Esophagus muscularis mucosa (tissue), 4 donors: ENCODE measurements at regions not wholly inside any gene's neighbourhood (a gene's known extent, or its start where the extent isn't known, plus 50 kb on each side); places are given as distances from the start of the nearest gene placed in this dataset.

ENCODE experiments used
- CTCF ChIP-seq, 3 experiments: fragments of 200-600 bp in 2 of 3; fragments of 450-650 bp in 1 of 3; sonication (generic) in 2 of 3; IDR thresholded peaks; one replicate each; pipeline ENCODE4 v1.5.1; 2017 to 2019; ENCODE audit warnings: antibody characterized with exemption in 3 of 3, mild to moderate bottlenecking in 2 of 3, moderate library complexity in 1 of 3
- EP300 ChIP-seq: sonication (generic); formaldehyde crosslinking; IDR thresholded peaks from one replicate; pipeline ENCODE4 v1.6.1; 2017; ENCODE audit warnings: antibody characterized with exemption
- POLR2A ChIP-seq: fragments of 450-650 bp; IDR thresholded peaks from one replicate; pipeline ENCODE4 v1.6.1; 2017; ENCODE audit warnings: antibody characterized with exemption, moderate library complexity, mild to moderate bottlenecking, low read depth
- POLR2AphosphoS5 ChIP-seq, 2 donors: sonication (generic); formaldehyde crosslinking; IDR thresholded peaks; one replicate each; pipeline ENCODE4 v1.6.1; 2017; ENCODE audit warnings: antibody characterized with exemption in 2 of 2

GRCh38 chr13:26950968-26951367 is 190.4 kb upstream of the GPR12 start:
- no peak for TF ChIP-seq CTCF (IDR thresholded peaks at IDR 0.05)
- TF ChIP-seq EP300 = no peak
- no peak for TF ChIP-seq POLR2AphosphoS5 (IDR thresholded peaks at IDR 0.05)
- no peak for TF ChIP-seq POLR2A
